ENCODE measurements at regions not wholly inside any gene's neighbourhood (a gene's known extent, or its start where the extent isn't known, plus 50 kb on each side); places are given as distances from the start of the nearest gene placed in this dataset.

DNA sequence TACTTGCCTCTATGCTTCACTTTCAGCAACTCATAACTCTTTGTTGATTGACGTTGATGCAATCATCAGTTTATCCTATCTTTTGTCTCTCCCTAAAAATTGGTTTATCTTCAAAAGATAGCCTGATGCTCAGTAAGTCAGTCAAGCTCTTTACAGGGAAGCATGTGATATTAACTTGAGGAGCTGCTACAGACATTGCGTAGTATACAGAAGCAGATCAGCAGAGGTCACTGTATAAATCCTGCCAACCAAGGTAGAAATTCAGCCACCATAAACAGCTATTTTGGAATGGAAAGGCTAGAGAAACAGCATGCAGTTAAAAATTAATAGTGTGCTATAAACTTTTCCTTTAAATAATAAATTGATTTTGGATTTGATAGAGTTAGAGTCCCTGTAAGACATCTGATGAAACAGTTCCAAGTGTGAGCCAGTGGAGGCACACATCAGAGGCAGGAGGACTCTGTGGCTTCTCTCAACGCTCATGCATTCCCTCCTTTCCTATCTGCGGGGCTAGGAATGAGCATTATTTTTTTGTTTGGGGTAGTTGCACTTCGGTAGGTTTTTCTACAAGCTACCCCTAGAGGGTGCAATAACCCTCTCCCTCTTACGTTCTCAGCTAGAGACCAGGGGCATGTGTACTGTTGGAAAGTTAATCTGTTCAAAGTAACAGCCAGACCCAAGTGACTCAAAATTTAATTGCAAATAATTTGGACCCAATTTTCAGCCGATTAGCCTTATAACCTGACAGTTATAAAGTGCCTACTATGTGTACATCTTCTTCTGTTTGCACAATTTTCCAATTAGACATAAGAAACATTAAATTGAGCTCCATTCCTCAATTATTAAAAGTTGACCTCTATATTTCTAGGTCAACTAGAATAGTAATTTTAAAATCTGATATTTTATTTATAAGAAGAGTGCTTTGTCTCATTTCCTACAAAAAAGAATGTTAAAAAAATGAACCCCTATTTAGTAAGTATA, 647.7 kb upstream of the SOX9 start:
- Mint-ChIP-seq H3K27me3 (ENCODE audit: insufficient read depth, low read depth, poor library complexity) (no peaks in the 10 kb centered on the region), H3K9me3 (no peaks in the 10 kb centered on the region), H3K4me3 (no peak overlapping the region), H3K36me3 (ENCODE audit: low read depth) (no peaks in the 10 kb centered on the region), H3K4me1 (no peaks in the 10 kb centered on the region), H3K27ac (no peak overlapping the region)
- Histone ChIP-seq H3K36me3 (ENCODE audit: insufficient read depth) (no peaks in the 10 kb centered on the region), H3K4me3 (no peak overlapping the region), H3K27ac (ENCODE audit: low read depth) (no peak overlapping the region), H3F3A (replicated peaks; ENCODE audit: low read depth) (no peaks in the 10 kb centered on the region), H3K79me2 (replicated peaks; ENCODE audit: insufficient read depth) (no peaks in the 10 kb centered on the region), H4K20me1 (replicated peaks; ENCODE audit: insufficient read depth) (no peaks in the 10 kb centered on the region), H2AFZ (no peak overlapping the region), H3K4me2 (no peak overlapping the region), H3K27me3 (ENCODE audit: insufficient read depth) (no peaks in the 10 kb centered on the region), H3K9me2 (ENCODE audit: insufficient read depth) (no peaks in the 10 kb centered on the region), H3K4me1 (ENCODE audit: insufficient read depth) (no peaks in the 10 kb centered on the region)
- ATAC-seq, result peak; percentile 92
- peak; percentile 84 for DNase-seq (ENCODE audit: low spot score)
- no peak for TF ChIP-seq ZNF114 (CRISPR knock-in tag; IDR thresholded peaks at IDR 0.05)
- TF ChIP-seq, protein P1, sequence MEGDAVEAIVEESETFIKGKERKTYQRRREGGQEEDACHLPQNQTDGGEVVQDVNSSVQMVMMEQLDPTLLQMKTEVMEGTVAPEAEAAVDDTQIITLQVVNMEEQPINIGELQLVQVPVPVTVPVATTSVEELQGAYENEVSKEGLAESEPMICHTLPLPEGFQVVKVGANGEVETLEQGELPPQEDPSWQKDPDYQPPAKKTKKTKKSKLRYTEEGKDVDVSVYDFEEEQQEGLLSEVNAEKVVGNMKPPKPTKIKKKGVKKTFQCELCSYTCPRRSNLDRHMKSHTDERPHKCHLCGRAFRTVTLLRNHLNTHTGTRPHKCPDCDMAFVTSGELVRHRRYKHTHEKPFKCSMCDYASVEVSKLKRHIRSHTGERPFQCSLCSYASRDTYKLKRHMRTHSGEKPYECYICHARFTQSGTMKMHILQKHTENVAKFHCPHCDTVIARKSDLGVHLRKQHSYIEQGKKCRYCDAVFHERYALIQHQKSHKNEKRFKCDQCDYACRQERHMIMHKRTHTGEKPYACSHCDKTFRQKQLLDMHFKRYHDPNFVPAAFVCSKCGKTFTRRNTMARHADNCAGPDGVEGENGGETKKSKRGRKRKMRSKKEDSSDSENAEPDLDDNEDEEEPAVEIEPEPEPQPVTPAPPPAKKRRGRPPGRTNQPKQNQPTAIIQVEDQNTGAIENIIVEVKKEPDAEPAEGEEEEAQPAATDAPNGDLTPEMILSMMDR (conservative IDR thresholded peaks at IDR 0.05; ENCODE audit: low read depth in 2 of 2), result peak; percentile 78 to 82
- no peak for TF ChIP-seq STAT1 (IDR thresholded peaks at IDR 0.05; ENCODE audit: unreplicated experiment)
- TF ChIP-seq, protein P2, sequence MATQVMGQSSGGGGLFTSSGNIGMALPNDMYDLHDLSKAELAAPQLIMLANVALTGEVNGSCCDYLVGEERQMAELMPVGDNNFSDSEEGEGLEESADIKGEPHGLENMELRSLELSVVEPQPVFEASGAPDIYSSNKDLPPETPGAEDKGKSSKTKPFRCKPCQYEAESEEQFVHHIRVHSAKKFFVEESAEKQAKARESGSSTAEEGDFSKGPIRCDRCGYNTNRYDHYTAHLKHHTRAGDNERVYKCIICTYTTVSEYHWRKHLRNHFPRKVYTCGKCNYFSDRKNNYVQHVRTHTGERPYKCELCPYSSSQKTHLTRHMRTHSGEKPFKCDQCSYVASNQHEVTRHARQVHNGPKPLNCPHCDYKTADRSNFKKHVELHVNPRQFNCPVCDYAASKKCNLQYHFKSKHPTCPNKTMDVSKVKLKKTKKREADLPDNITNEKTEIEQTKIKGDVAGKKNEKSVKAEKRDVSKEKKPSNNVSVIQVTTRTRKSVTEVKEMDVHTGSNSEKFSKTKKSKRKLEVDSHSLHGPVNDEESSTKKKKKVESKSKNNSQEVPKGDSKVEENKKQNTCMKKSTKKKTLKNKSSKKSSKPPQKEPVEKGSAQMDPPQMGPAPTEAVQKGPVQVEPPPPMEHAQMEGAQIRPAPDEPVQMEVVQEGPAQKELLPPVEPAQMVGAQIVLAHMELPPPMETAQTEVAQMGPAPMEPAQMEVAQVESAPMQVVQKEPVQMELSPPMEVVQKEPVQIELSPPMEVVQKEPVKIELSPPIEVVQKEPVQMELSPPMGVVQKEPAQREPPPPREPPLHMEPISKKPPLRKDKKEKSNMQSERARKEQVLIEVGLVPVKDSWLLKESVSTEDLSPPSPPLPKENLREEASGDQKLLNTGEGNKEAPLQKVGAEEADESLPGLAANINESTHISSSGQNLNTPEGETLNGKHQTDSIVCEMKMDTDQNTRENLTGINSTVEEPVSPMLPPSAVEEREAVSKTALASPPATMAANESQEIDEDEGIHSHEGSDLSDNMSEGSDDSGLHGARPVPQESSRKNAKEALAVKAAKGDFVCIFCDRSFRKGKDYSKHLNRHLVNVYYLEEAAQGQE (IDR thresholded peaks at IDR 0.05; ENCODE audit: unreplicated experiment), result no peak

DNA sequence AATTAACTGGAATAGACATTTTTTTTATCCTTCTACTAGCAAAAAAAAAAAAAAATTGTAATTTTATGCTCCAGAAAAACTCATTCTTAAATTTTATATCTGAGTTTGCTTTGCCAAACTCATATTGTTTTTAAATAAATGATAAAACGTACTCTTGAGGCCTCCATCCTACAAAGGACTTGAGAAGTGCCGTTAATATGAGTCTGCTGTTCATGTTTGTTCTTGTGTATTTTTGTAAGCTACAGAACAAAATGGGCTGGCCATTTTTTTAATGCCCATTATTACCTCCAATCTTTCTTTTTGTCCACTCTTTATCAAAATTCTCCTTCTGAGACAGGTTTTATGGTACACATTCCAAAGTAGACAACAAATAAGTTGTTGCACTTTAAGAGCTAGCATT, 643.5 kb upstream of the SOX9 start:
- Histone ChIP-seq H3K9me2 (ENCODE audit: insufficient read depth) (no peaks in the 10 kb centered on the region), H4K20me1 (replicated peaks; ENCODE audit: insufficient read depth) (no peaks in the 10 kb centered on the region), H3K4me3 (no peak overlapping the region), H2AFZ (no peak overlapping the region), H3K27ac (ENCODE audit: low read depth) (no peak overlapping the region), H3F3A (replicated peaks; ENCODE audit: low read depth) (no peaks in the 10 kb centered on the region), H3K4me2 (no peak overlapping the region), H3K36me3 (ENCODE audit: insufficient read depth) (no peaks in the 10 kb centered on the region), H3K27me3 (ENCODE audit: insufficient read depth) (no peaks in the 10 kb centered on the region), H3K79me2 (replicated peaks; ENCODE audit: insufficient read depth) (no peaks in the 10 kb centered on the region), H3K4me1 (ENCODE audit: insufficient read depth) (no peaks in the 10 kb centered on the region)
- Mint-ChIP-seq H3K36me3 (ENCODE audit: low read depth) (no peaks in the 10 kb centered on the region), H3K4me3 (no peak overlapping the region), H3K4me1 (no peaks in the 10 kb centered on the region; the same call in 2 of the 3 replicates), H3K27me3 (ENCODE audit: insufficient read depth, low read depth, poor library complexity) (no peaks in the 10 kb centered on the region), H3K27ac (no peak overlapping the region), H3K9me3 (no peaks in the 10 kb centered on the region)
- ATAC-seq (no peak), DNase-seq (ENCODE audit: low spot score) (no peak)
- TF ChIP-seq, protein P3, sequence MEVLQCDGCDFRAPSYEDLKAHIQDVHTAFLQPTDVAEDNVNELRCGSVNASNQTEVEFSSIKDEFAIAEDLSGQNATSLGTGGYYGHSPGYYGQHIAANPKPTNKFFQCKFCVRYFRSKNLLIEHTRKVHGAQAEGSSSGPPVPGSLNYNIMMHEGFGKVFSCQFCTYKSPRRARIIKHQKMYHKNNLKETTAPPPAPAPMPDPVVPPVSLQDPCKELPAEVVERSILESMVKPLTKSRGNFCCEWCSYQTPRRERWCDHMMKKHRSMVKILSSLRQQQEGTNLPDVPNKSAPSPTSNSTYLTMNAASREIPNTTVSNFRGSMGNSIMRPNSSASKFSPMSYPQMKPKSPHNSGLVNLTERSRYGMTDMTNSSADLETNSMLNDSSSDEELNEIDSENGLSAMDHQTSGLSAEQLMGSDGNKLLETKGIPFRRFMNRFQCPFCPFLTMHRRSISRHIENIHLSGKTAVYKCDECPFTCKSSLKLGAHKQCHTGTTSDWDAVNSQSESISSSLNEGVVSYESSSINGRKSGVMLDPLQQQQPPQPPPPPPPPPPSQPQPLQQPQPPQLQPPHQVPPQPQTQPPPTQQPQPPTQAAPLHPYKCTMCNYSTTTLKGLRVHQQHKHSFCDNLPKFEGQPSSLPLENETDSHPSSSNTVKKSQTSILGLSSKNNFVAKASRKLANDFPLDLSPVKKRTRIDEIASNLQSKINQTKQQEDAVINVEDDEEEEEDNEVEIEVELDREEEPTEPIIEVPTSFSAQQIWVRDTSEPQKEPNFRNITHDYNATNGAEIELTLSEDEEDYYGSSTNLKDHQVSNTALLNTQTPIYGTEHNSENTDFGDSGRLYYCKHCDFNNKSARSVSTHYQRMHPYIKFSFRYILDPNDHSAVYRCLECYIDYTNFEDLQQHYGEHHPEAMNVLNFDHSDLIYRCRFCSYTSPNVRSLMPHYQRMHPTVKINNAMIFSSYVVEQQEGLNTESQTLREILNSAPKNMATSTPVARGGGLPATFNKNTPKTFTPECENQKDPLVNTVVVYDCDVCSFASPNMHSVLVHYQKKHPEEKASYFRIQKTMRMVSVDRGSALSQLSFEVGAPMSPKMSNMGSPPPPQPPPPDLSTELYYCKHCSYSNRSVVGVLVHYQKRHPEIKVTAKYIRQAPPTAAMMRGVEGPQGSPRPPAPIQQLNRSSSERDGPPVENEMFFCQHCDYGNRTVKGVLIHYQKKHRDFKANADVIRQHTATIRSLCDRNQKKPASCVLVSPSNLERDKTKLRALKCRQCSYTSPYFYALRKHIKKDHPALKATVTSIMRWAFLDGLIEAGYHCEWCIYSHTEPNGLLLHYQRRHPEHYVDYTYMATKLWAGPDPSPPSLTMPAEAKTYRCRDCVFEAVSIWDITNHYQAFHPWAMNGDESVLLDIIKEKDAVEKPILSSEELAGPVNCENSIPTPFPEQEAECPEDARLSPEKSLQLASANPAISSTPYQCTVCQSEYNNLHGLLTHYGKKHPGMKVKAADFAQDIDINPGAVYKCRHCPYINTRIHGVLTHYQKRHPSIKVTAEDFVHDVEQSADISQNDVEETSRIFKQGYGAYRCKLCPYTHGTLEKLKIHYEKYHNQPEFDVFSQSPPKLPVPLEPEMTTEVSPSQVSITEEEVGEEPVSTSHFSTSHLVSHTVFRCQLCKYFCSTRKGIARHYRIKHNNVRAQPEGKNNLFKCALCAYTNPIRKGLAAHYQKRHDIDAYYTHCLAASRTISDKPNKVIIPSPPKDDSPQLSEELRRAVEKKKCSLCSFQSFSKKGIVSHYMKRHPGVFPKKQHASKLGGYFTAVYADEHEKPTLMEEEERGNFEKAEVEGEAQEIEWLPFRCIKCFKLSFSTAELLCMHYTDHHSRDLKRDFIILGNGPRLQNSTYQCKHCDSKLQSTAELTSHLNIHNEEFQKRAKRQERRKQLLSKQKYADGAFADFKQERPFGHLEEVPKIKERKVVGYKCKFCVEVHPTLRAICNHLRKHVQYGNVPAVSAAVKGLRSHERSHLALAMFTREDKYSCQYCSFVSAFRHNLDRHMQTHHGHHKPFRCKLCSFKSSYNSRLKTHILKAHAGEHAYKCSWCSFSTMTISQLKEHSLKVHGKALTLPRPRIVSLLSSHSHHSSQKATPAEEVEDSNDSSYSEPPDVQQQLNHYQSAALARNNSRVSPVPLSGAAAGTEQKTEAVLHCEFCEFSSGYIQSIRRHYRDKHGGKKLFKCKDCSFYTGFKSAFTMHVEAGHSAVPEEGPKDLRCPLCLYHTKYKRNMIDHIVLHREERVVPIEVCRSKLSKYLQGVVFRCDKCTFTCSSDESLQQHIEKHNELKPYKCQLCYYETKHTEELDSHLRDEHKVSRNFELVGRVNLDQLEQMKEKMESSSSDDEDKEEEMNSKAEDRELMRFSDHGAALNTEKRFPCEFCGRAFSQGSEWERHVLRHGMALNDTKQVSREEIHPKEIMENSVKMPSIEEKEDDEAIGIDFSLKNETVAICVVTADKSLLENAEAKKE (CRISPR knock-in tag; IDR thresholded peaks at IDR 0.05), result no peak
- no peak for TF ChIP-seq STAT1 (IDR thresholded peaks at IDR 0.05; ENCODE audit: unreplicated experiment)

Data from GM23338 (cell line).